Prostate gland (tissue), 2 donors: ENCODE measurements at regions not wholly inside any gene's neighbourhood (a gene's known extent, or its start where the extent isn't known, plus 50 kb on each side); places are given as distances from the start of the nearest gene placed in this dataset.

Source experiments
- POLR2A ChIP-seq: fragments of 450-650 bp; IDR thresholded peaks from one replicate; pipeline ENCODE4 v1.6.1; 2016; ENCODE audit warnings: antibody characterized with exemption, mild to moderate bottlenecking
- POLR2AphosphoS5 ChIP-seq: sonication (generic); formaldehyde crosslinking; IDR thresholded peaks from one replicate; pipeline ENCODE4 v1.6.1; 2017; ENCODE audit warnings: antibody characterized with exemption
- TF ChIP-seq, protein P1 (sequence below), 4 experiments: fragments of 200-600 bp in 2 of 4; fragments of 450-650 bp in 2 of 4; sonication (generic) in 2 of 4; IDR thresholded peaks; 1 replicate in 3 of 4; 2 replicates in 1 of 4; pipeline ENCODE4 v1.5.1; 2016 to 2019; ENCODE audit warnings: antibody characterized with exemption in 4 of 4, mild to moderate bottlenecking in 2 of 4, moderate library complexity in 2 of 4

DNA sequence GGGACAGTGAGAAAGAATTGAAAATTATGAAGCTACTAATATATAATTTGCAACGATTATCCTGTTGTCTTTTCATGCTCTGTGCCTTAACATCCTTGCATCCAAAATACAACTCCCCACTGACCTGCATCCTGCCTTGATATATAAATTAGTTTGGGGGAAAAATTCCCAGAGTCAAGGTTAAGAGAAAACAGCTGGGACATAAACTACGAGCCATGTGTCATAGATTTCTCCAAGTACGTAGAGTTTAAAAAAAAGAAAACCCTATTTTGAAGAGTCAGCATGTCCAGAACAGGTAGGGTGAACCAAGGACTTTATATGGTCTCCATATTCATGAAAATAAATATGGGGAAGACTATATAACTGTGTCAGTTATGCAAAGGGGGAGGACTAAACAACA lies 123.8 kb upstream of the MARCKS start:
- TF ChIP-seq POLR2AphosphoS5 (no peak), POLR2A (no peak)
- TF ChIP-seq, protein P1, sequence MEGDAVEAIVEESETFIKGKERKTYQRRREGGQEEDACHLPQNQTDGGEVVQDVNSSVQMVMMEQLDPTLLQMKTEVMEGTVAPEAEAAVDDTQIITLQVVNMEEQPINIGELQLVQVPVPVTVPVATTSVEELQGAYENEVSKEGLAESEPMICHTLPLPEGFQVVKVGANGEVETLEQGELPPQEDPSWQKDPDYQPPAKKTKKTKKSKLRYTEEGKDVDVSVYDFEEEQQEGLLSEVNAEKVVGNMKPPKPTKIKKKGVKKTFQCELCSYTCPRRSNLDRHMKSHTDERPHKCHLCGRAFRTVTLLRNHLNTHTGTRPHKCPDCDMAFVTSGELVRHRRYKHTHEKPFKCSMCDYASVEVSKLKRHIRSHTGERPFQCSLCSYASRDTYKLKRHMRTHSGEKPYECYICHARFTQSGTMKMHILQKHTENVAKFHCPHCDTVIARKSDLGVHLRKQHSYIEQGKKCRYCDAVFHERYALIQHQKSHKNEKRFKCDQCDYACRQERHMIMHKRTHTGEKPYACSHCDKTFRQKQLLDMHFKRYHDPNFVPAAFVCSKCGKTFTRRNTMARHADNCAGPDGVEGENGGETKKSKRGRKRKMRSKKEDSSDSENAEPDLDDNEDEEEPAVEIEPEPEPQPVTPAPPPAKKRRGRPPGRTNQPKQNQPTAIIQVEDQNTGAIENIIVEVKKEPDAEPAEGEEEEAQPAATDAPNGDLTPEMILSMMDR (IDR thresholded peaks at IDR 0.05): no peak
